NCI-H2196 treated with DMSO at 0.1 percent for 48 hours (cell line): ENCODE measurements at regions not wholly inside any gene's neighbourhood (a gene's known extent, or its start where the extent isn't known, plus 50 kb on each side); places are given as distances from the start of the nearest gene placed in this dataset.
"Not testable (repeated sequence)": the region's sequence is repeated elsewhere in the genome, so short reads cannot be mapped to it uniquely, and the experiment has no call there.

Experiments used
- DNase-seq: peaks from one replicate; lab custom pipeline; 2025; ENCODE audit not compliant: unreplicated experiment; lab: John Stamatoyannopoulos, UW

DNA sequence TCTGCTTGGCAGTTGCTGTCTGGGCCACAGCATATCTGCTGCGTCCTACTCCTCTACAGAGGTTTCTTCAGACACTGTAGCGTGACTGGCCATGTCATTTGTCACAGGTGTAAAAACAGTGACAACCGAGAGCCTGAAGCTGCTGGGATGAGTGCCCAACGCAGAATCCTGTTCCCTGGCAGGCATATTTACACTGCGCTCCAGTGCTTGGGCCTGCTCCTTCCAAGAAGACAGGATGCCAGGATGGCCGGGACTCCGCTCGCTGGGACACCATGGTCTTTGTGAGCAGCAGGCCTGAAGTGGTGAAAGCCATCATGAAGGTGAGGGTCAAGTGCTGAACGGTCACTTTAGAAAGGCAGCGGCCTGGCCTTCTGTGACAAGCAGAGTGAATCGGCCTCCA is 171.4 kb downstream of the EMP1 start:
- no peak for DNase-seq

DNA sequence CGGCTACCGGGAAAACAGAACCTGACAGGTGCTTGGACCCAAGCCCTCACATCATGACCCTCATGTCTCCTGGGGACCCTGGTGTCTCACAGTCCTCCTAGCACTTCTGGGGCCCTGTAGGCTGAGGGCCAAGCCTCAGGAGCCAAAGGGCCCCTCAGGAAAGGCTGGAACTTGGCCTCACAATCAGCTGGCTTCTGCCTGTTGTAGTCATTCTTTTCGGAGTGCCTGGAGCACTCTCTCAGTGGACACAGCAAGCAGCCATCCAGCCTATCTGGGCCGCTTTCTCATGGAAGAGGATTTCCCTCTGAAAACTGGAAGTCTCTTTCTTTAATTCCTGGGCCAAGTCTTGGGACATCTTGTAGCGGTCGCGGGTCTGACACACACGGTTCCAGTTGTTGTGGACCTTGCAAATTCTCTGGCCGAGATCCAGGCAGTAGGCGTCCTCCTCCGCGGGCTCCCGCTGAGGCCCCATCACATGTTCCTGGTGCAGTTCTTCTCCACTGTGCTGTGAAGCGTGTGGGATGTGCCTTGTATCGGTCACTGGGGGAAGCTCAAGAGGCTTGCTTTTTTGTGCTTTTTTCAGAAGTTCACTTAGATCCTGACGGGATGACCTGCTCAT is 169.3 kb downstream of the EMP1 start:
- no peak for DNase-seq

DNA sequence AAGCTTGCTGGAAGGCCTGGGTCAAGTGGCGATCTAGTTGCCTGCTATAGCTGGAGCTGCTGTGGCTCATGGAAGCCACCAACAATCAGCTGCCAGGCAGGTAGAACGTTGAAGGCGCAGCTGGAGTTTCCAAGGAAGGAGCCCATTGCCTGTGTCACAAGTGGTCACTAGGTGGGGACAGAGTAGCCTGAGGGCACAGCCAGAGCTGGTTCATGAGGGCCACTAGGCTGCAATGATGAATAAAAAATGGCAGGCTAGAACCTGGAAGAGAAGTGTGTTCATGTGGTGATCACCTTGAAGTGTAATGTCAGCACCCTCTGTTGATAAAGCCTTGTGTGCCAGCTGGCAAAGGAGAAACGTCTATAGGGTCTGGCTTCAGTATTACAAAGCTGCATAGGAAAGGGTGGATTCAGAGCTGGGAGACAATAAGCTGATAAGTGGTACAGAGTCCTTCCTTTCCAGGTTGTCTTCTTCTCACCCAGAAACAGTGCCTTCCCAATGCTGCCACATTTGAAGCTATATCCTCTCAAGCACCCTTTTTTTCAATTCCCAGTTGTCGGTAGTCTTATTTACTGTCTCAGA is 165.8 kb downstream of the EMP1 start:
- DNase-seq: peak; percentile 16

DNA sequence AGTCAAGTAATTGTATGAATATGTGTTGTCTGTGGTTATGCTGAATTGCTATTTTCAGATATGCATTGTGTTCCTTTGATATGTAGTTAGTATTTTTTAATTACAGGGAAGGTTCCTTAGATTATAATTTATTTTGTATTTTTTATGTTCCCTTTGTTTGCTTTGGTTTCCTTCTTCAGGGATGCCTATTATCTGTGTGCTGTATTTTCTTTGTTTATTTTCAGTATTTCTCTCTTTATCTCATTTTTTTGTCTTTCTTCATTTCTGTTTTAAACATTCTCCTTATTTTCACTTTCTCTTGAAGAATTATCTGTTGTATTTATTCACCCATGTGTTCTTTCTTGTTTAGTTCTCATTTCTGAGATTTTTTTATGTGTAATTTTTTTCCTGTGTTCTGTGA is 163.1 kb downstream of the EMP1 start:
- DNase-seq: no peak

DNA sequence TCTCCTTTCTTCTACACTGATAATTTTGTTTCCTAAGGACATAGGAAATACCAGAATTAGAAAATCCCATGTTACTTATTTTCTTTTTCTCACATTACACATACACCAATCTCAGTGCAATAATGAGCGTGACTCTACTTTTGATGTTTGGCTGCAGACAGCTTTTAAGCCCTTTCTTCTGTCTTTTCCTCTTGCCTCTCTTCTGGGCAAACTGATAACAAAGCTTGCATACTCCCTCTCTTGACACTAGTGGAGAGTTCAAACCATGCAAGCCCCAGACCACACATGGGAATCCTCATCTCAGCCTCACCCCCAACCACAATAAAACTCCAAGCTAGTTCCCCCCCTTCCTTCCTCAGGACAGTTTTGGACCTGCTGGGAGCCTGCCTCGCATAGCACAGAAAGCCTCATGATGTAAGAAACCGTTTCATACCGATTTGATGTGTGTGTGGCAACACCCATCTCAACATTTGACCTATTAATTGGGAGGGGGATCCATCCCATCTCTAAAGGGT is 161.9 kb downstream of the EMP1 start:
- no peak for DNase-seq

DNA sequence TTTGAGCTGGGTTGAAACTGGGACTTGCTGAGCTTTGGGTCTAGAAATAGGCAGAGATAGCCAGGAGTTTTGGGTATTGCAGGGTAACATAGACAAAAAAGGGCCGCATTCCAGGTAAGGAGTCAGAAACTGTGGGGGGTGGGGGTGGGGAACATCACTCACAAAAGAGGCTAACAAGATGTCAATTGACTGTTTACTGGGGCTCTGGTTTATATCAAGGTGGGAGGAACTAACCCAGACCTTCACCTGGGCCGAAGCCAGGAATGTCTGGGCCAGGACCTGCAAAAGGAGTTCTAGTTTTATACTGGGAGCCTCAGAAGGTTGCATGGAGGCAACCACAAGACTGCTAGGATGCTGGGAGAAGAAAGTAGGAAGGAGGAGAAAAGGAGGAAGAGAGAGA is 154.4 kb downstream of the EMP1 start:
- DNase-seq: no peak

DNA sequence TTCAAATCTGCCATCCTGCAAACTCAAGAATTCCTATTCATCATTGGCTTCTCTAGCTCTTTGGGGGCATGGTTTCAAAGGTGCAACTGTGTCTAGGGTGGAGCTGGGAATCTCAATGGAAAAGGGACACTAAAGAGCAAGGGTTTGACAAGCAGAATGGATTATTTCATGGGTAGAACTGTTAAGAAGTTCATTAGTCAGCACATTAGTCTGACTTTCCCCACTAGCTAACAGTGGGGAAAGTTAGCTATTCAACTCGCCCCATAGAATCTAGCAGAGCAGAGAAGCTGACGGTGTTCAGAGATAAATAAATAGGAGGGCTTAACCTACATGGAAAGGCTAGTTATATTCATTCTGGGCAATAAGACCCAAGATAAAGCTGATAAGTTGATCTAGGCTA is 153.9 kb downstream of the EMP1 start:
- no peak for DNase-seq

DNA sequence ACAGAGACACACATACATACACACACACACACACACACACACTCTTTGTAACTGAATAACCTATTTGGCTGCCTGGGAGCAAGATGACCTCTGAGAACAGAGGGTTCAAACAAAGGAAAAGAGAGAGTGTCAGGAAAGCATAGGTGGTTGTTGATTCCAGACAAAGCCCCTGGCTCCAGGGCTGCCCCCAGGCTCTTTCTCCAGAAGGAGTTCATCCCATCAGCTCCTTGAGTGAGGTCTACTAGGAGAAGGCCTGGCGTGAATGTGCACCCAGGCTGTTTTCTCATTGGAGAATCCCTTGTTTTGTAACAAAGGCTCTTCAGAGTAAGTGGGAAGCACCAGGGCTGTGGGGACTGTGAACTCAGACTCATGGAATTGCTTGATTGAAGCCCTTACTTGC is 151.9 kb downstream of the EMP1 start:
- DNase-seq: no peak

DNA sequence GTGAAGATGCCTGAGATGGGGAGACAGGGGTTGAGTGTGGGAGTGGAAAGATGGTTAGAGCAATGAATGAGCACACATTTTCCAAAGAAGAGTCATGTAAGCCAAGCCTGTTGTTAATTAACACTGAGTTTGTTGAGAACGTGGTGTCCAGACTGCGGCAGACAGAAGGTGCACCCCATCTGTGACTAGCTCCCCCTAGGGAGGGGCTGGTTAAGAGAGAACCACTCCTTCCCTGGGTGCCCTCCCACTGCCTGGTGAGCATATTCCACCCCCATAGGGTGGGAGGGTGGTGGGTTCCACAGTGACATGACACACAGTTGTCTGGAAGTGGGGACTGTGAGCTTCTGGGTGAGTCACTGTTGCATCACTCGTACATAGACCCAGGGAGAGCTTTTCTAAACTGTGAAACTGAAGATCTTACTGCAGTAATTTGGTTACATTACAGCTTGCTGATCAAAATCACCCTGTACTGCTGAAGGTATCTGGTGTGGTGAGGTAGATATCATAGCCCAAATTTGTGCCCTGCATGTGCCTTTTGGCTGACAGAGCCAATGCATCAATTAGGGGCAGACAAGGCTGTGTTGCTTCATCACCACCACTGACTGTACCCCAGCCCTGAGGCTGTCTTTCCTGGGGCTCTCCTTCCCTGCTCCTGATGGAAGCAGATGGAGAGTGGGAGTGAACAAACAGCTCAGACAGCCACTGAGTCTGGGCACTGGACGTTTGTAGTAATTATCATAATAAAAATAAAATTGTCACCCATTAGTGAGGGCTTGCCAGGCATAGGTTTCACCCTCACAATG is 150.9 kb downstream of the EMP1 start:
- no peak for DNase-seq

DNA sequence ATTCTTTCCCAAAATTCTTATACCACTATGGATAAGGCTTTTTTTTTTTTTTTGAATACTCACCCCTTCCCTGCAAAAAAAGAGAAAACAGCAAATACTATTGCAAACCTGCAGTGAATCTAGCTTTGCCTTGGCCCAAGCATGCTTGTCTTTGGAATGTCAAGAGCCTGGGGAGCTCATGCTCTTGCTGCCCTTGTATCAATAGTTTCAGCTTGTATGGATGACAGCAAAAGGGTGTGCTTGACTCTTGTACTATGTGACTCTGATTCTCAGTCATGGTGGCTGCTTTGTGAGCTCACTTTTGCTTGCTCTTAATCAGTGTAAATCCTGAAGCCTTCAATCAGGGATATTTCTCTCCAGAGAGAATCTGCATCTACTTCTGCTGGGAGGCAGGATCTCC is 149.2 kb downstream of the EMP1 start:
- no peak for DNase-seq

DNA sequence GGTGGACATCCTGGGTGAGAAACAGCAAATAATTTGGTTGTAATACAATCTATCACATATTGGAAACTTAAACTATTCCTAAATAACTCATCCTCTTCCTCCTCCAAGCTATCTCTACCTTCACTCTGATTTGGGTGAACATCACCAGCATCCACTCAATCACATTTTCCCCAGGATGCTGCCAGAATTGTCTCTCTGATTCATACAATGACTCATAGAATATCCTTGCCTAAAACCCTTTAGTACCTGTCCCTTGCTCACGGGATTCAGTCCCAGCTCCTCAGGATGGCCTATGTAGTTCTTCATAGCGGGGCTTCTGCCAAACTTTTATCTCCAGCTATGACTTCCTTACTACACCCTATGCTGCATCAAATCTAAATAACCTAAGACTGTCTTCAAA is 146.8 kb downstream of the EMP1 start:
- DNase-seq: no peak

DNA sequence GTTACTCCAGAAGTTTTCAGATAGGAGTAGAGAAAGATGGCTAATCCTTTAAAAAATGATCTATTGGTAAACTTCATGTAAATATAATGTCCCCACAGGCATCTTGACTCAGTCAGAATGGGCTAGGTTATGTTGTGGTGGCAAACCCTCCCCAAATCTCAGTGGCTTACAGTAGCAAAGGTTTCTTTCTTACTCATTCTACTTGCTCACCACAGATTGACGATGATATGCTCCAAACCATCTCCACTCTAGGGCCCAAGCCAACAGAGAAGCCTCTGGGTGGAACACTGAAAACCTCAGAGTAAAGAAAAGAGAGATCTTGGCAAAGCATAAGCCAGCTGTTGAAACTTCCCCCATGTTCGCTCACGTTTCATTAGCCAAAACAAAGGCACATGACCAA is 146.4 kb downstream of the EMP1 start:
- DNase-seq: no peak

DNA sequence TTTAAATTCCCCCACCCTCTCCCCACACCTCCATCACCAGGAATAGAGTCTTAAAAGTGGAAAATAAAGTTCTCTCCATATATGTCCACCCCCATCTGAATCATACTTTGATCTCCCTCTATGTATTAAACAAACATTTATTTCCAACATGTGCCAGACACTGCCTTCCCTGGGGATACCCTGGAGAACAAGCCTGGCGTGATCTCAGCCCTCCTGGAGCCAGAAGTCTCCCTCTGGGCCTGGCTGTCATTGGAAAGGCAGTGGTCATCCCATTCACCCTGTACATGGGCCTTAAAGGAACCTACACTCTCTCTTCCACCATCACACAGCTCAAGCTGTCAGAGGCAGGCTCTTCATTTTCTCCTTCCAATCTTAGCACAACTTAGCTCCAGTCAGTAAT is 143.6 kb downstream of the EMP1 start:
- no peak for DNase-seq

DNA sequence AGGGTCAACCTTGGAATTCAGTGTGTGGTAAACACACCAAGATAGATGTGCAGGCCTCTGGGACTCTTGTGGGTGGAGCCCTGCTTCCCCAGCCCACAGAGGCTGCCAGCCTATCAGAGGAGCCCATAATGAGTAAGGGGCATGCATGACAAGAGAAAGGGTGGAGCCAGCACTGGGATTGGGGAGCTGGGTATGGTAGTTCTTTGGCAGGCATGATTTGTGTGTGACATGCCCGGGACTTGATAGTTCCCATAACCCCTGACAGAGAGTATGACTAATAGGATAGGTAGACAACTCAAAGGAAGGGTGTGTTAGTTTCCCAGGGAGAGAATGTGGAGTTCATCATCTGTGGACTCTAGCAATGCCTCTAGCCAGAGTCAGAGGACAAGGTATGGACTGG is 143.0 kb downstream of the EMP1 start:
- no peak for DNase-seq

DNA sequence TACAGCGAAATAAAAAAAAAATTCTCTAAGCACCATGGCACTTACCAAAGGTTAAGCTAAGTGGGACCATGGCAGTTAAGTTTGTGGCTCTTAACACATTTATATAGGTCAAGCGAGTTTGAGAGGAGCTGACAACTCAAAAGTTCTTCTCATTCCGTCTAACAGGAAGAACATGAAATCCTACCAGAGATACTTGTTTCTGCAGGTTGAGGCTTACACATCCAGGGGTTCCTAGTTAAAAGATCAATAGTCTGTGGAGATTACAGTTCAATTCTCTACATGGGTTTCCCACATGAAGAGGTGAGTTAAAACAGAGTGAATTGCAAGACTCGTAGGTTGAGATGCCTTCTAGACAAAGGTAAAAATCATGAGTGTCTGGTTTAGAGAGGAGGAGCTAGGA is 142.6 kb downstream of the EMP1 start:
- DNase-seq: no peak

DNA sequence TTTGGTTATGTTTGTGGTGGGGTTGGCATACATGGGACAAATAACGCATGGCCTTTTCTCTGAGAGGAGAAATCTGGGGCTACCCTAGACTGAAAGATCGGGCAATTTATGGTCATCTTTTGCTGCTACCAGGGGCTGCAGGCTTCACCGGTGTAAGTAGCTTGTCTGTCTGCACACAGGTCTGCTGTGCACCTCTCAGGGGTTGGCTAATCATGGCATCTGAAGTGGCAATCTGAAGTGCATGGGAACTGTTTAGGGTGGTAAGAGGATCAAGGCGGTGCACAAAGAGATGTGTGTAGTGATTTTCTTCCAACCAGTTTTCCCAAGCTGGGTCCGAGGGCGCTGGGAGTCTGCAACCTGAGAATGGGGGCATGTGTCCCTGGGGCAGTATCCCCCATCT is 141.3 kb downstream of the EMP1 start:
- no peak for DNase-seq

DNA sequence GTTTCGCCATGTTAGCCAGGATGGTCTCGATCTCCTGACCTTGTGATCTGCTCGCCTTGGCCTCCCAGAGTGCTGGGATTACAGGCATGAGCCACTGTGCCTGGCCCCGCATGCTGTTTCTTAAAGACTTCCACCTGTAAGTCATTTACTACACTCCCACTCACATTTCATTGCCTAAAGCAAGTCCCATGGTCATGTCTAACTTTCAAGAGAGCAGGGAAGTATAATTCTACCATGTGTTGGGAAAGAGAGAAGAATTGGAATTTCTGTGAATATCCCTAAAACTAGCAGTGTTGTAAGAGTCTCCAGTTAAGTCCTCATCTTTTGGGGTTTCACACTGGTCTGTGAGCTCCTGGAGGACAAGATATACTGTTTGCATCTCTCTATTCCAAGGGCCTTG is 139.7 kb downstream of the EMP1 start:
- no peak for DNase-seq

DNA sequence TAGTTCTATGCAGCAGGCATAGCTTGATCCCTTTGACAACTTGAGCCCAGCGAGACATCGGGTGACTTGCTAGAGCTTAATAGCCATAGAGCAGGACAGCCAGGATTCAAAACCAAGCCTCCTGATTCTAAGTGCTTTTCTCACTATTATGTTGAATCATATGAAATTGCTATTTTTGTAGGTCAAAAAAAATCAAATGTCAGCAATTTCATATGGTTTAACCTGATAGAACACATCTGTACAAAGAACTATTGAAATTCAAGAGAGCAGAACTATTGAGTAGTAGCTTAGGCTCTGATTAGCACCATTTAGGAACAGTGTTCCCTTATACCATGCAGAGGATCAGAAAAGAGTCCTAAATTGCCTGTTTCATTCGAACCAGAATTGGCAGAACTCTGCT is 132.0 kb downstream of the EMP1 start:
- no peak for DNase-seq

DNA sequence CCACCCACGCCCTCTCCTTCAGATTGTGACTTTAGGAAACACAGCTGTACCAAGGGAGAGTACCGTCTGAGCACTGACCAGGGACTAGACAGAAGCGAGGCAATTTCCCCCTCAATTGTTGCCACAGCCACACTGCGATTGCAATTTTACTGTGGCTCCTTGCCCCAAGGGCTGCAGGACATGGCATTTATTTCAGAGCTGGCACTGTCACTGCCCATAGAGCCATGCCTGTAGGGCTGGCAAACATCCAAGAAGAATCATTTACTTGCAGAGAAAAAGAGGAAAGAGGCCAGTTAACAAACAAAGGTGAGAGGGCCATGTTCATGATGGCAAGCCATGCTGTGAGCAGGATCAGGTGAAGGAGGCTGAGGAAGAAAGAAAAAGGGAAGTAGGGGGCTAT is 129.6 kb downstream of the EMP1 start:
- DNase-seq: no peak

DNA sequence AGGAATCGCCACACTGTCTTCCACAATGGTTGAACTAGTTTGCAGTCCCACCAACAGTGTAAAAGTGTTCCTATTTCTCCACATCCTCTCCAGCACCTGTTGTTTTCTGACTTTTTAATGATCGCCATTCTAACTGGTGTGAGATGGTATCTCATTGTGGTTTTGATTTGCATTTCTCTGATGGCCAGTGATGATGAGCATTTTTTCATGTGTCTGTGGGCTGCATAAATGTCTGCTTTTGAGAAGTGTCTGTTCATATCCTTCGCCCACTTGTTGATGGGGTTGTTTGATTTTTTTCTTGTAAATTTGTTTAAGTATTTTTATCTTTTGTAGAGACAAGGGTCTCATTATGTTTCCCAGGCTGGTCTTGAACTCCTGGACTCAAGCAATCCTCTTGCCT is 128.5 kb downstream of the EMP1 start:
- not testable (repeated sequence) for DNase-seq

DNA sequence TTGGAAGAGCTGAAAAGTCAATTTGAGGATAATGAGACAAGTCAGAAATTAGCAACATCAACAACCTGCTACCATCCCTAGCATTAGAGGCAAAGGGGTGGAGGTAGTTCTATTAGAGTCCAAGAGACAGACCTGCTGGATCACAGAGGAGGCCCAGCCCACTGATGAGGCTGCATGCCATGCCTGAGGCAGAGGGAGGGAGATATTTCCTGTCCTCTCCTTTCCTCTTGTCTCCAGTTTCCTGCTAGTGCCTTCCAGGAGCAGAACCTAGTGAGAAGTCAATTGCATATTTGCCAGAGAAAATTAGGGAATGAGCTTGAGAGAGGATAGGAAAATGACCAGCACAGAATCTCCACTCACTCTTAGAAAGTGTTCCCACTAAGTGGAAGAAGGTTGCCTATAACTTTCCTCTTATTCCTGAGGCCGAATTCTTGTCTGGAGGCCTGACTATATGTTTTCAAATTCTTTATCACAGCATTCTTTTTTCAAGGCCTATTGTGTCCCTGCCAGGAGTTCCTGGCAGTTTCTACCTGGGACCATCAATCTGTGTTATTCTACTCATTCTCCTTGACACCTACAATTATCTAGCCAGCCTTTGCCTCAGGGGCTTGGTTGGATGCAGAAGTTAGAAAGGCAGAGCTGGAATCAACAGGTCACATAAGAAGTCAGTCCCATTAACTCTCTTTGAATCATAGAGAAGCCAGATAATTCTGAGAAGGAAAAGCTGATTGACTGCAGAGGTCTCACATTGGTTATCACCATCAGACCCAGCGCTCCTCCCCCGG is 121.9 kb downstream of the EMP1 start:
- no peak for DNase-seq
